ENCODE measurements at regions not wholly inside any gene's neighbourhood (a gene's known extent, or its start where the extent isn't known, plus 50 kb on each side); places are given as distances from the start of the nearest gene placed in this dataset.

- Mint-ChIP-seq H3K4me1 (peaks cover 18% of the 10 kb centered on the region), H3K9me3 (no peaks in the 10 kb centered on the region; the same call in 2 of the 3 replicates), H3K36me3 (ENCODE audit: low read depth) (no peaks in the 10 kb centered on the region), H3K4me3 (no peak overlapping the region), H3K27ac (no peak overlapping the region), H3K27me3 (ENCODE audit: insufficient read depth, low read depth, poor library complexity) (peaks cover under 1% of the 10 kb centered on the region)
- DNase-seq (ENCODE audit: low spot score) (no peak), ATAC-seq (no peak)
- H3K27me3 ChIP-seq (ENCODE audit: insufficient read depth), result no peaks in the 10 kb centered on the region
- H3K9me2 ChIP-seq (ENCODE audit: insufficient read depth), result peaks cover 14% of the 10 kb centered on the region
- no peaks in the 10 kb centered on the region for H3K79me2 ChIP-seq (replicated peaks; ENCODE audit: insufficient read depth)
- no peak overlapping the region; the same call in 1 of the 2 replicates for H3K4me2 ChIP-seq
- H3F3A ChIP-seq (replicated peaks; ENCODE audit: low read depth), result no peaks in the 10 kb centered on the region
- peak overlapping the region; percentile 69 for H2AFZ ChIP-seq
- no peak overlapping the region for H3K27ac ChIP-seq (ENCODE audit: low read depth)
- TF ChIP-seq JUNB (IDR thresholded peaks at IDR 0.05; ENCODE audit: unreplicated experiment), result no peak
- no peaks in the 10 kb centered on the region for H4K20me1 ChIP-seq (replicated peaks; ENCODE audit: insufficient read depth)
- no peak overlapping the region for H3K4me3 ChIP-seq
- peaks cover 18% of the 10 kb centered on the region for H3K4me1 ChIP-seq (ENCODE audit: insufficient read depth)
- H3K36me3 ChIP-seq (ENCODE audit: insufficient read depth), result no peaks in the 10 kb centered on the region
Observed at GRCh38 chr12:92615086-92615485, 87.7 kb upstream of the PLEKHG7 start.

GRCh38 chr12:92614502-92614901, 88.3 kb upstream of the PLEKHG7 start:
- Mint-ChIP-seq H3K4me3 (no peak overlapping the region), H3K9me3 (no peaks in the 10 kb centered on the region; the same call in 2 of the 3 replicates), H3K27ac (no peak overlapping the region), H3K4me1 (peaks cover 24% of the 10 kb centered on the region), H3K36me3 (ENCODE audit: low read depth) (no peaks in the 10 kb centered on the region), H3K27me3 (ENCODE audit: insufficient read depth, low read depth, poor library complexity) (peaks cover 2% of the 10 kb centered on the region)
- H3K4me3 ChIP-seq, result no peak overlapping the region
- no peaks in the 10 kb centered on the region for H4K20me1 ChIP-seq (replicated peaks; ENCODE audit: insufficient read depth)
- peak overlapping the region; percentile 69 for H2AFZ ChIP-seq
- no peaks in the 10 kb centered on the region for H3K36me3 ChIP-seq (ENCODE audit: insufficient read depth)
- no peaks in the 10 kb centered on the region for H3K27me3 ChIP-seq (ENCODE audit: insufficient read depth)
- H3K27ac ChIP-seq (ENCODE audit: low read depth), result no peak overlapping the region
- H3F3A ChIP-seq (replicated peaks; ENCODE audit: low read depth), result no peaks in the 10 kb centered on the region
- ATAC-seq (no peak), DNase-seq (ENCODE audit: low spot score) (no peak)
- no peak overlapping the region for H3K4me2 ChIP-seq
- peaks cover 24% of the 10 kb centered on the region for H3K4me1 ChIP-seq (ENCODE audit: insufficient read depth)
- peaks cover 14% of the 10 kb centered on the region for H3K9me2 ChIP-seq (ENCODE audit: insufficient read depth)
- H3K79me2 ChIP-seq (replicated peaks; ENCODE audit: insufficient read depth), result no peaks in the 10 kb centered on the region
- TF ChIP-seq NANOG (IDR thresholded peaks at IDR 0.05; ENCODE audit: borderline replicate concordance), result no peak
- TF ChIP-seq ZNF114 (CRISPR knock-in tag; IDR thresholded peaks at IDR 0.05), result no peak
- TF ChIP-seq CREB1 (CRISPR knock-in tag; IDR thresholded peaks at IDR 0.05; ENCODE audit: low read depth), result no peak
- no peak for TF ChIP-seq REST (IDR thresholded peaks at IDR 0.05; ENCODE audit: unreplicated experiment)
- TF ChIP-seq JUNB (IDR thresholded peaks at IDR 0.05; ENCODE audit: unreplicated experiment), result no peak
- TF ChIP-seq EZH2 (IDR thresholded peaks at IDR 0.05; ENCODE audit: low read depth, unreplicated experiment), result no peak
- TF ChIP-seq POLR2AphosphoS5 (IDR thresholded peaks at IDR 0.05; ENCODE audit: low read depth), result no peak
- no peak for TF ChIP-seq ETS1 (IDR thresholded peaks at IDR 0.05)
- no peak for TF ChIP-seq EZH2phosphoT487 (IDR thresholded peaks at IDR 0.05; ENCODE audit: unreplicated experiment)
- TF ChIP-seq CTCF (conservative IDR thresholded peaks at IDR 0.05; ENCODE audit: low read depth in 2 of 2), result no peak

Data from GM23338 (cell line).